ENCODE measurements at regions not wholly inside any gene's neighbourhood (a gene's known extent, or its start where the extent isn't known, plus 50 kb on each side); places are given as distances from the start of the nearest gene placed in this dataset.

DNA sequence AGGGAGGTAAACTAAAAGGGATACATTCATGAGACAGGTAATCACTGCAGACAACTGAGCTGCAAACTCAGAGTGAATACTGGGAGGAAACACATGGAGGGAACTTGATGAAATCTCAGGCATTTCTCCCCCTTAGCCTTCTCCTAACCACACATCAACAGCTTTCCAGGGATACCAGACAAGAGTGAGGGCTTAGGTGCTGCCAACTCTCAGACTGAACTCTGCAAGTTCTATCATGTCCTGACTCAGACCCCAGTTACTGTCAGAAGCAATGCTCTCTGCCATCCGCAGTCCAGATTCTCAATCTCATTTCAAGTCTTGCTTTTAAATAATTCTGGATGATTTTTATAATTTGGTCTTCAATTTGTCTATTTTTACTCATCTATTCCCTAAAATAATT lies 267.3 kb downstream of the LTN1 start:
- CTCF ChIA-PET: no interaction called here
- POLR2A ChIA-PET: no interaction called here
- Histone ChIP-seq H3K27ac (ENCODE audit: insufficient read depth, low read depth, low read length) (no peak overlapping the region), H3K9ac (replicated peaks; ENCODE audit: extremely low read depth, insufficient read depth, low read length) (no peak overlapping the region), H3K4me3 (replicated peaks in 1 of 3; ENCODE audit: insufficient read depth in 1 of 3, low read depth in 1 of 3, low read length in 3 of 3) (no peak overlapping the region), H4K20me1 (replicated peaks; ENCODE audit: control insufficient read depth, extremely low read depth, insufficient read depth, low read length) (no peaks in the 10 kb centered on the region), H3K4me1 (ENCODE audit: control insufficient read depth, extremely low read depth, insufficient read depth, low read length) (no peaks in the 10 kb centered on the region), H2AFZ (ENCODE audit: low read depth, low read length) (no peak overlapping the region), H3K4me2 (ENCODE audit: insufficient read depth, low read length) (no peak overlapping the region), H3K36me3 (ENCODE audit: control insufficient read depth in 2 of 2, extremely low read depth in 1 of 2, insufficient read depth in 2 of 2, low read length in 2 of 2) (no peaks in the 10 kb centered on the region), H3K9me3 (replicated peaks; ENCODE audit: control insufficient read depth, insufficient read depth, low read length) (no peaks in the 10 kb centered on the region), H3K9me1 (replicated peaks; ENCODE audit: control insufficient read depth, extremely low read depth, insufficient read depth, low read length) (no peaks in the 10 kb centered on the region), H3K27me3 (ENCODE audit: control insufficient read depth in 2 of 2, insufficient read depth in 2 of 2, low read length in 2 of 2) (no peaks in the 10 kb centered on the region), H3K79me2 (ENCODE audit: control insufficient read depth, insufficient read depth, low read length) (no peaks in the 10 kb centered on the region)
- DNase-seq (ENCODE audit: low read depth, low spot score): no peak
- intact Hi-C loops (cut with micrococcal nuclease): no loop called here
- no peak for FAIRE-seq
- TF ChIP-seq POLR2A (IDR thresholded peaks at IDR 0.05; ENCODE audit: low read depth, low read length): no peak
- no peak for TF ChIP-seq JUN (IDR thresholded peaks at IDR 0.05; ENCODE audit: borderline replicate concordance, insufficient read depth, insufficient read length, low read depth)
- TF ChIP-seq MYC (IDR thresholded peaks at IDR 0.05; ENCODE audit: low read depth, low read length): no peak
- no TSS peak for BruUV-seq (replicated peaks)
- dilution Hi-C loops (cut with MboI; ENCODE audit: extremely low pct_ligation_motif_present, low sequenced_read_pairs): no loop called here

DNA sequence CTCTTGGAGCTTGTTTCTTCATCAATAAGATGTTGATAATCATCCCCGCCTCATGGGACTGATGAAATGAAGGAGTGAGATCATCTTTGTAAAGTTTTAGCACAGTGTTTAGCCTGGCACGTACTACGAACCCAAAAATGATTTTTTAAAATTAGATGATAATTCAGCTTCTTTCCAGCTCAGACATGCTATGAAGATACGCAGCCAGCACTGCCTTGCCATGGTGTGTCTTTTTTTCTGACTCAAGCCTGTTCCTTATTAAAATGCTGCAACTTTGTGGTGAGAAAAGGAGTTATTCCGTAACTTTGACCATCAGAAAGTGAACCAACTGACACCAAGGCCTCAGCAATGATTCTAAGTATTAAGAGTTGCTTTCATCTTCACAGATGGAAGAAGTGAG lies 269.0 kb downstream of the LTN1 start:
- intact Hi-C loops (cut with micrococcal nuclease): no loop called here
- no peak for FAIRE-seq
- no peak for TF ChIP-seq EZH2 (IDR thresholded peaks at IDR 0.05; ENCODE audit: borderline replicate concordance, low read depth, low read length, severe bottlenecking)
- no peak for TF ChIP-seq JUN (IDR thresholded peaks at IDR 0.05; ENCODE audit: borderline replicate concordance, insufficient read depth, insufficient read length, low read depth)
- no peak for TF ChIP-seq FOS (IDR thresholded peaks at IDR 0.05; ENCODE audit: borderline replicate concordance, insufficient read depth, low read length)
- no peak for TF ChIP-seq GATA2 (IDR thresholded peaks at IDR 0.05; ENCODE audit: insufficient read depth, insufficient read length, low read depth, low read length)
- TF ChIP-seq, protein P1, sequence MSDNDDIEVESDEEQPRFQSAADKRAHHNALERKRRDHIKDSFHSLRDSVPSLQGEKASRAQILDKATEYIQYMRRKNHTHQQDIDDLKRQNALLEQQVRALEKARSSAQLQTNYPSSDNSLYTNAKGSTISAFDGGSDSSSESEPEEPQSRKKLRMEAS (IDR thresholded peaks at IDR 0.05; ENCODE audit: insufficient read depth, insufficient read length): no peak
- no peak for TF ChIP-seq POLR2AphosphoS5 (IDR thresholded peaks at IDR 0.05; ENCODE audit: insufficient read depth, low read depth, low read length)
- TF ChIP-seq POLR2A (IDR thresholded peaks at IDR 0.05; ENCODE audit: low read depth, low read length): no peak
- no peaks in the 10 kb centered on the region for H3K27me3 ChIP-seq (ENCODE audit: control insufficient read depth in 2 of 2, insufficient read depth in 2 of 2, low read length in 2 of 2)
- H3K36me3 ChIP-seq (ENCODE audit: control insufficient read depth in 2 of 2, extremely low read depth in 1 of 2, insufficient read depth in 2 of 2, low read length in 2 of 2): no peaks in the 10 kb centered on the region
- H2AFZ ChIP-seq (ENCODE audit: low read depth, low read length): no peak overlapping the region
- ChIA-PET POLR2A (interaction anchor here (0.6 kb wide), 1 partner anchor 59 kb away, joined by 3 read pairs; no protein-coding TSS in a partner anchor), CTCF (interaction anchor here (1.7 kb wide), 1 partner anchor 22 kb away, joined by 4 read pairs; no protein-coding TSS in a partner anchor)
- no peaks in the 10 kb centered on the region for H3K9me3 ChIP-seq (replicated peaks; ENCODE audit: control insufficient read depth, insufficient read depth, low read length)
- dilution Hi-C loops (cut with MboI; ENCODE audit: extremely low pct_ligation_motif_present, low sequenced_read_pairs): no loop called here
- no peak overlapping the region for H3K27ac ChIP-seq (ENCODE audit: insufficient read depth, low read depth, low read length)
- no TSS peak for BruUV-seq (replicated peaks)
- no peak overlapping the region for H3K4me3 ChIP-seq (replicated peaks in 1 of 3; ENCODE audit: insufficient read depth in 1 of 3, low read depth in 1 of 3, low read length in 3 of 3)
- no peaks in the 10 kb centered on the region for H3K79me2 ChIP-seq (ENCODE audit: control insufficient read depth, insufficient read depth, low read length)
- no peak overlapping the region for H3K9ac ChIP-seq (replicated peaks; ENCODE audit: extremely low read depth, insufficient read depth, low read length)
- DNase-seq (ENCODE audit: low read depth, low spot score): no peak
- H3K4me1 ChIP-seq (ENCODE audit: control insufficient read depth, extremely low read depth, insufficient read depth, low read length): no peaks in the 10 kb centered on the region
- H3K4me2 ChIP-seq (ENCODE audit: insufficient read depth, low read length): no peak overlapping the region
- no peaks in the 10 kb centered on the region for H3K9me1 ChIP-seq (replicated peaks; ENCODE audit: control insufficient read depth, extremely low read depth, insufficient read depth, low read length)
- no peaks in the 10 kb centered on the region for H4K20me1 ChIP-seq (replicated peaks; ENCODE audit: control insufficient read depth, extremely low read depth, insufficient read depth, low read length)
